Stimulated activated CD4-positive, alpha-beta T cell treated with anti-CD3 and anti-CD28 coated beads, Interleukin-12 subunit alpha, Interleukin-12 subunit beta, amount 100 ng/mL, for 4 hours (primary cell): ENCODE measurements at regions not wholly inside any gene's neighbourhood (a gene's known extent, or its start where the extent isn't known, plus 50 kb on each side); places are given as distances from the start of the nearest gene placed in this dataset.
A peak's percentile ranks its signal among the peaks of the same experiment; 100 is the strongest.

ENCODE experiments used
- DNase-seq: peaks from one replicate; pipeline ENCODE4 v3.0.0-alpha.2; 2020

- peak; percentile 11 for DNase-seq
Observed at GRCh38 chr1:209207701-209208286, 375.7 kb upstream of the CAMK1G start.

- DNase-seq, result no peak
Observed at GRCh38 chr1:209208648-209209047, 374.9 kb upstream of the CAMK1G start.

- no peak for DNase-seq
Observed at GRCh38 chr1:209213989-209214388, 369.5 kb upstream of the CAMK1G start.

- no peak for DNase-seq
Observed at GRCh38 chr1:209215826-209216225, 367.7 kb upstream of the CAMK1G start.

GRCh38 chr1:209218113-209218512 is 365.4 kb upstream of the CAMK1G start:
- no peak for DNase-seq

- no peak for DNase-seq
Observed at GRCh38 chr1:209218981-209219380, 364.5 kb upstream of the CAMK1G start.

- DNase-seq, result no peak
Observed at GRCh38 chr1:209219791-209220524, 363.6 kb upstream of the CAMK1G start.

GRCh38 chr1:209222826-209223225 is 360.7 kb upstream of the CAMK1G start:
- no peak for DNase-seq

- no peak for DNase-seq
Observed at GRCh38 chr1:209223791-209224190, 359.7 kb upstream of the CAMK1G start.

GRCh38 chr1:209224886-209225285 is 358.6 kb upstream of the CAMK1G start:
- no peak for DNase-seq

- DNase-seq, result no peak
Observed at GRCh38 chr1:209227171-209227570, 356.3 kb upstream of the CAMK1G start.

- no peak for DNase-seq
Observed at GRCh38 chr1:209227941-209228340, 355.6 kb upstream of the CAMK1G start.

- DNase-seq, result no peak
Observed at GRCh38 chr1:209229494-209230061, 353.9 kb upstream of the CAMK1G start.

GRCh38 chr1:209230314-209230713 is 353.2 kb upstream of the CAMK1G start:
- DNase-seq, result no peak

- no peak for DNase-seq
Observed at GRCh38 chr1:209231476-209232156, 351.9 kb upstream of the CAMK1G start.

GRCh38 chr1:209232197-209232596 is 351.3 kb upstream of the CAMK1G start:
- no peak for DNase-seq

GRCh38 chr1:209232759-209233158 is 350.8 kb upstream of the CAMK1G start:
- no peak for DNase-seq

- DNase-seq, result no peak
Observed at GRCh38 chr1:209235166-209235565, 348.3 kb upstream of the CAMK1G start.

- no peak for DNase-seq
Observed at GRCh38 chr1:209238356-209238755, 345.2 kb upstream of the CAMK1G start.

GRCh38 chr1:209240351-209240750 is 343.2 kb upstream of the CAMK1G start:
- no peak for DNase-seq

GRCh38 chr1:209241487-209241886 is 342.0 kb upstream of the CAMK1G start:
- no peak for DNase-seq

GRCh38 chr1:209248649-209249279 is 334.8 kb upstream of the CAMK1G start:
- peak; percentile 24 for DNase-seq

- no peak for DNase-seq
Observed at GRCh38 chr1:209249280-209249670, 334.2 kb upstream of the CAMK1G start.
